NOMO-1 treated with DMSO at 0.1 percent for 48 hours (cell line): ENCODE measurements at regions not wholly inside any gene's neighbourhood (a gene's known extent, or its start where the extent isn't known, plus 50 kb on each side); places are given as distances from the start of the nearest gene placed in this dataset.

Source experiments
- DNase-seq: peaks from one replicate; lab custom pipeline; 2025; ENCODE audit not compliant: unreplicated experiment; lab: John Stamatoyannopoulos, UW

- no peak for DNase-seq
These were observed 181.1 kb downstream of the RWDD3 start for GRCh38 chr1:95415146-95415545.

- DNase-seq, result no peak
These were observed 192.8 kb downstream of the RWDD3 start for GRCh38 chr1:95426772-95427171.

GRCh38 chr1:95427525-95427924 is 193.5 kb downstream of the RWDD3 start:
- DNase-seq, result no peak

- no peak for DNase-seq
These were observed 197.2 kb downstream of the RWDD3 start for GRCh38 chr1:95431235-95431634.

GRCh38 chr1:95435611-95436010 is 201.6 kb downstream of the RWDD3 start:
- DNase-seq, result no peak

GRCh38 chr1:95437011-95437410 is 203.0 kb downstream of the RWDD3 start:
- no peak for DNase-seq

GRCh38 chr1:95437781-95438180 is 203.8 kb downstream of the RWDD3 start:
- DNase-seq, result no peak

- DNase-seq, result no peak
These were observed 204.4 kb downstream of the RWDD3 start for GRCh38 chr1:95438218-95438948.

GRCh38 chr1:95440511-95440910 is 206.5 kb downstream of the RWDD3 start:
- DNase-seq, result no peak

- DNase-seq, result no peak
These were observed 215.5 kb downstream of the RWDD3 start for GRCh38 chr1:95449516-95449915.

- DNase-seq, result no peak
These were observed 217.0 kb downstream of the RWDD3 start for GRCh38 chr1:95451054-95451453.

GRCh38 chr1:95451904-95452303 is 217.9 kb downstream of the RWDD3 start:
- no peak for DNase-seq

- DNase-seq, result no peak
These were observed 219.0 kb downstream of the RWDD3 start for GRCh38 chr1:95453053-95453452.

GRCh38 chr1:95467036-95467435 is 233.0 kb downstream of the RWDD3 start:
- no peak for DNase-seq

- DNase-seq, result no peak
These were observed 241.9 kb downstream of the RWDD3 start for GRCh38 chr1:95475686-95476457.

- DNase-seq, result no peak
These were observed 262.3 kb downstream of the RWDD3 start for GRCh38 chr1:95496307-95496706.

- no peak for DNase-seq
These were observed 262.8 kb downstream of the RWDD3 start for GRCh38 chr1:95496773-95497172.

GRCh38 chr1:95497566-95497965 is 263.6 kb downstream of the RWDD3 start:
- DNase-seq, result no peak

- no peak for DNase-seq
These were observed 269.4 kb downstream of the RWDD3 start for GRCh38 chr1:95503278-95504030.

GRCh38 chr1:95504321-95504720 is 270.3 kb downstream of the RWDD3 start:
- no peak for DNase-seq

- no peak for DNase-seq
These were observed 272.9 kb downstream of the RWDD3 start for GRCh38 chr1:95506736-95507414.
